ENCODE measurements at regions not wholly inside any gene's neighbourhood (a gene's known extent, or its start where the extent isn't known, plus 50 kb on each side); places are given as distances from the start of the nearest gene placed in this dataset.

DNA sequence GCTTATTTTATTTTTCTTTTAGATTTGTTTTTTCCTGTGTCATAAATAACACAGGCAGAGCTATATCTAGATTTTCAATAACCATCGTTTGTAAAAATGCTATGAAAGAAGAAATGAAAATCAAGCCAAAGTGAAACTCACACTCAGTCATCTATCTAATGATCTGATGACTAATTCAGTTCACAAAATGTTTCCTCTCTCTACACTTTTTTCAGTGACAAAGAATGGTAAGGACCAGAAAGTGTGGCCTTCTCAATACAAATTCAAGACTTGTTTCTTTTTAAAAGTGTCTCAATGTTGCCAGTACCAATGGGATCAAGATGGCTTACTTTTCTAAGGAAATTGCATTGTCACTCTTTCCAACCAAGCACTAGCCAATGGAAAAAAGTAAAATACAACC lies 282.8 kb upstream of the PKN2 start:
- Histone ChIP-seq H3K4me3 (replicated peaks; ENCODE audit: insufficient read depth, low read length) (no peak overlapping the region), H3K27me3 (ENCODE audit: insufficient read depth, poor library complexity, severe bottlenecking) (no peaks in the 10 kb centered on the region), H3K27ac (replicated peaks) (no peak overlapping the region)
- no peak for TF ChIP-seq POLR2AphosphoS5 (IDR thresholded peaks at IDR 0.05; ENCODE audit: low read depth)
- no peak for TF ChIP-seq GABPA (IDR thresholded peaks at IDR 0.05; ENCODE audit: low read depth)
- TF ChIP-seq, protein P1, sequence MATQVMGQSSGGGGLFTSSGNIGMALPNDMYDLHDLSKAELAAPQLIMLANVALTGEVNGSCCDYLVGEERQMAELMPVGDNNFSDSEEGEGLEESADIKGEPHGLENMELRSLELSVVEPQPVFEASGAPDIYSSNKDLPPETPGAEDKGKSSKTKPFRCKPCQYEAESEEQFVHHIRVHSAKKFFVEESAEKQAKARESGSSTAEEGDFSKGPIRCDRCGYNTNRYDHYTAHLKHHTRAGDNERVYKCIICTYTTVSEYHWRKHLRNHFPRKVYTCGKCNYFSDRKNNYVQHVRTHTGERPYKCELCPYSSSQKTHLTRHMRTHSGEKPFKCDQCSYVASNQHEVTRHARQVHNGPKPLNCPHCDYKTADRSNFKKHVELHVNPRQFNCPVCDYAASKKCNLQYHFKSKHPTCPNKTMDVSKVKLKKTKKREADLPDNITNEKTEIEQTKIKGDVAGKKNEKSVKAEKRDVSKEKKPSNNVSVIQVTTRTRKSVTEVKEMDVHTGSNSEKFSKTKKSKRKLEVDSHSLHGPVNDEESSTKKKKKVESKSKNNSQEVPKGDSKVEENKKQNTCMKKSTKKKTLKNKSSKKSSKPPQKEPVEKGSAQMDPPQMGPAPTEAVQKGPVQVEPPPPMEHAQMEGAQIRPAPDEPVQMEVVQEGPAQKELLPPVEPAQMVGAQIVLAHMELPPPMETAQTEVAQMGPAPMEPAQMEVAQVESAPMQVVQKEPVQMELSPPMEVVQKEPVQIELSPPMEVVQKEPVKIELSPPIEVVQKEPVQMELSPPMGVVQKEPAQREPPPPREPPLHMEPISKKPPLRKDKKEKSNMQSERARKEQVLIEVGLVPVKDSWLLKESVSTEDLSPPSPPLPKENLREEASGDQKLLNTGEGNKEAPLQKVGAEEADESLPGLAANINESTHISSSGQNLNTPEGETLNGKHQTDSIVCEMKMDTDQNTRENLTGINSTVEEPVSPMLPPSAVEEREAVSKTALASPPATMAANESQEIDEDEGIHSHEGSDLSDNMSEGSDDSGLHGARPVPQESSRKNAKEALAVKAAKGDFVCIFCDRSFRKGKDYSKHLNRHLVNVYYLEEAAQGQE (IDR thresholded peaks at IDR 0.05; ENCODE audit: insufficient replicate concordance, low read depth) = no peak
- no peak for TF ChIP-seq SPI1 (IDR thresholded peaks at IDR 0.05; ENCODE audit: borderline replicate concordance, low read depth)
- TF ChIP-seq, protein P2, sequence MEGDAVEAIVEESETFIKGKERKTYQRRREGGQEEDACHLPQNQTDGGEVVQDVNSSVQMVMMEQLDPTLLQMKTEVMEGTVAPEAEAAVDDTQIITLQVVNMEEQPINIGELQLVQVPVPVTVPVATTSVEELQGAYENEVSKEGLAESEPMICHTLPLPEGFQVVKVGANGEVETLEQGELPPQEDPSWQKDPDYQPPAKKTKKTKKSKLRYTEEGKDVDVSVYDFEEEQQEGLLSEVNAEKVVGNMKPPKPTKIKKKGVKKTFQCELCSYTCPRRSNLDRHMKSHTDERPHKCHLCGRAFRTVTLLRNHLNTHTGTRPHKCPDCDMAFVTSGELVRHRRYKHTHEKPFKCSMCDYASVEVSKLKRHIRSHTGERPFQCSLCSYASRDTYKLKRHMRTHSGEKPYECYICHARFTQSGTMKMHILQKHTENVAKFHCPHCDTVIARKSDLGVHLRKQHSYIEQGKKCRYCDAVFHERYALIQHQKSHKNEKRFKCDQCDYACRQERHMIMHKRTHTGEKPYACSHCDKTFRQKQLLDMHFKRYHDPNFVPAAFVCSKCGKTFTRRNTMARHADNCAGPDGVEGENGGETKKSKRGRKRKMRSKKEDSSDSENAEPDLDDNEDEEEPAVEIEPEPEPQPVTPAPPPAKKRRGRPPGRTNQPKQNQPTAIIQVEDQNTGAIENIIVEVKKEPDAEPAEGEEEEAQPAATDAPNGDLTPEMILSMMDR (IDR thresholded peaks at IDR 0.05; ENCODE audit: insufficient read depth, low read length) = no peak
- no peak for DNase-seq (ENCODE audit: low read depth in 1 of 2, low spot score in 1 of 2)

DNA sequence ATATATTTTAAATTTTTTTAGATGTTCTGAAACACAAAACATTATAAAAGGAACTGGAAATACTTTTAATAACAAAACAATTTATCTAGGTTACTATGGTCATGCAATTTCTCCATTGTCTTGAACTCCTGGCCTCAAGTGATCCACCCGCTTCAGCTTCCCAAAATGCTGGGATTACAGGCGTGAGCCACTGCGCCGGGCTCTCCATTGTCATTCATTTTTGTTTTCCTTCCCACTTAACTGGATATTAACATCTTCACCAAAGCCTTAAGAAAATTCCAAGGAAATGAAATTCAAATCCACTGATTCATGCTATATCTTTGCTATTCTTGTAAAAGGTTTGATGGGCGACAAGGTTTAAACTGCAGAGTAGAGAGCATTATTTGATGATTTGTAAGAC lies 279.5 kb upstream of the PKN2 start:
- DNase-seq (ENCODE audit: low read depth in 1 of 2, low spot score in 1 of 2) = no peak
- H3K27me3 ChIP-seq (ENCODE audit: insufficient read depth, poor library complexity, severe bottlenecking) = no peaks in the 10 kb centered on the region
- no peak overlapping the region for H3K4me3 ChIP-seq (replicated peaks; ENCODE audit: insufficient read depth, low read length)
- no peak overlapping the region for H3K27ac ChIP-seq (replicated peaks)
- TF ChIP-seq GABPA (IDR thresholded peaks at IDR 0.05; ENCODE audit: low read depth) (no peak), POLR2AphosphoS5 (IDR thresholded peaks at IDR 0.05; ENCODE audit: low read depth) (no peak)
- TF ChIP-seq, protein P2 (IDR thresholded peaks at IDR 0.05; ENCODE audit: insufficient read depth, low read length) = no peak

DNA sequence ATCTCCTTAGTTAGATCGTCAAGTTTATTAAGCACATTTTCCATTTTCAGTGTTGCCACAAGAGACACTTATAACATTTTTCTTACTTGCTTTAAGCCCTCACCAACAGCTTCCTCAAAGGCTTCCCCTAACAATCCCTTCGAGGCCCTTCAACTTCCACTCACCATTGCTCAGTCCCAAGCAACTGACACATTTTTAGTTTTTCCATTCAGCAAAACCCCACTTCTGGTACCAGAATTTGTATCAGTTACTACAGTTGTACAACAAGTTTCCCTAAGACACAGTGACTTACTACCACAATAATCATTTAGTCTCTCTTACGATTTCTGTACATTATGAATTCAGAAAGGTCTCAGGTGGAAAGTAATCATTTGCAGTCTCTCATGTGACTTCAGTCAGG lies 276.8 kb upstream of the PKN2 start:
- Histone ChIP-seq H3K4me3 (replicated peaks; ENCODE audit: insufficient read depth, low read length) (no peak overlapping the region), H3K27me3 (ENCODE audit: insufficient read depth, poor library complexity, severe bottlenecking) (no peaks in the 10 kb centered on the region), H3K27ac (replicated peaks) (no peak overlapping the region)
- TF ChIP-seq GABPA (IDR thresholded peaks at IDR 0.05; ENCODE audit: low read depth) (no peak), SPI1 (IDR thresholded peaks at IDR 0.05; ENCODE audit: borderline replicate concordance, low read depth) (no peak), POLR2AphosphoS5 (IDR thresholded peaks at IDR 0.05; ENCODE audit: low read depth) (no peak)
- TF ChIP-seq, protein P1 (IDR thresholded peaks at IDR 0.05; ENCODE audit: insufficient replicate concordance, low read depth) = no peak
- TF ChIP-seq, protein P2 (IDR thresholded peaks at IDR 0.05; ENCODE audit: insufficient read depth, low read length) = no peak
- DNase-seq (ENCODE audit: low read depth in 1 of 2, low spot score in 1 of 2) = no peak

DNA sequence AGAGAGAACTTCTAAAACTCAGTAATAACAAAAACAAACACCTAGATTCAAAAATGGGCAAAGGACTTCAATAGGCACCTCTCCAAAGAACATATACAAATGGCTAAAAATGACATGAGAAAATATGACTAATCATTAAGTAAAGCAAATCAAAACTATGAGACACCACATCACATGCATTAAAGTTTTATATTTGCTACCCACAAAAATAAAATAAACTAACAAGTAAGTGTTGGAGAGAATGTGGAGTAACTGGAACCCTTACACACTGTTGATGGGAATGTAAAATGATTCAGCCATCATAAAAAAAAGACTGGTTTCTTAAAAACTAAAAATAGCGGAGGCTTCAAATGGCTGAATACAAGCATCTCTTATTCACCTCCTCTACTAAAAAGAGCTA lies 262.1 kb upstream of the PKN2 start:
- no peak for TF ChIP-seq SPI1 (IDR thresholded peaks at IDR 0.05; ENCODE audit: borderline replicate concordance, low read depth)
- TF ChIP-seq GABPA (IDR thresholded peaks at IDR 0.05; ENCODE audit: low read depth) = no peak
- TF ChIP-seq, protein P1 (IDR thresholded peaks at IDR 0.05; ENCODE audit: insufficient replicate concordance, low read depth) = no peak
- TF ChIP-seq, protein P2 (IDR thresholded peaks at IDR 0.05; ENCODE audit: insufficient read depth, low read length) = no peak
- TF ChIP-seq POLR2AphosphoS5 (IDR thresholded peaks at IDR 0.05; ENCODE audit: low read depth) = no peak
- H3K27me3 ChIP-seq (ENCODE audit: insufficient read depth, poor library complexity, severe bottlenecking) = no peaks in the 10 kb centered on the region
- H3K27ac ChIP-seq (replicated peaks) = no peak overlapping the region
- no peak for DNase-seq (ENCODE audit: low read depth in 1 of 2, low spot score in 1 of 2)
- H3K4me3 ChIP-seq (replicated peaks; ENCODE audit: insufficient read depth, low read length) = no peak overlapping the region

Data from HL-60 (cell line).